Fibroblast of skin of back (primary cell): ENCODE measurements at regions not wholly inside any gene's neighbourhood (a gene's known extent, or its start where the extent isn't known, plus 50 kb on each side); places are given as distances from the start of the nearest gene placed in this dataset.
A peak's percentile ranks its signal among the peaks of the same experiment; 100 is the strongest.

Experiments
- DNase-seq: peaks from one replicate; pipeline ENCODE4 v3.0.0-alpha.2; 2013

- no peak for DNase-seq
Observed at GRCh38 chrX:143800150-143800549, 79.6 kb upstream of the SPANXN2 start.

- peak; percentile 3 for DNase-seq
Observed at GRCh38 chrX:143788265-143788664, 67.7 kb upstream of the SPANXN2 start.

- no peak for DNase-seq
Observed at GRCh38 chrX:143787341-143787740, 66.8 kb upstream of the SPANXN2 start.

- DNase-seq: peak; percentile 17
Observed at GRCh38 chrX:143781103-143781502, 60.6 kb upstream of the SPANXN2 start.
